Activated naive CD4-positive, alpha-beta T cell treated with Interleukin-2 at 50 U/mL for 16 hours (primary cell): ENCODE measurements at regions not wholly inside any gene's neighbourhood (a gene's known extent, or its start where the extent isn't known, plus 50 kb on each side); places are given as distances from the start of the nearest gene placed in this dataset.

Source experiments
- DNase-seq: peaks from one replicate; pipeline ENCODE4 v3.0.0-alpha.2; 2020

DNA sequence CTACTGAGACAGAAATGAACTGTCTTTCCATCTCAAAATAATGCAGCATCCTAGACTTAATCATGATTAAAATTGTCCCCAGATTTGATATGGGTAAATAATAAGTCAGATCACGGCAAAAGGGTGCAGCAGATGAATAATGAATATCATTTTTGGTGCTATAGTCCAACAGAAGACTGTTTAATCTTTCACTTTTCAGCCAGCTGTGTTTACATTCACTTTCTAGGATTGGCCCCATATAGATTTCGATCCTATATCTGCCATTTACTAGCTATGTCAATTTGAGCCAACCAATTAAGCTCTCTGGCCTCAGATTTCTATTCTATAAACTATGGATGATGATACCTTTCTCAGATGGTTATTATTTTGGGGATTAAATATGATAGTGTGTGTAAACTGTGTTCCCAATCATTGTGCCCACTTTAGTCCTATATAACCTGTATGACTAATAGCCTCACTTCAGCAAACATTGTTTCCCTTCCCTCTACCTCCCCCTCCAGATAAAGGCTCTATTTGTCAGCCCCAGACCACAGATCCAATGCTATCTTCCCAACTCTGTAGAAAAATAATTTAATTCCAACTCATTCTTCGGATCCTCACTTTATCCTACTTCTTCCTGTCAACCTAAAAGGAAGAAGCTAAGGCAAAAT, 53.6 kb upstream of the NT5E start:
- DNase-seq = no peak

GRCh38 chr6:85395746-85396145, 54.1 kb upstream of the NT5E start:
- DNase-seq = no peak

GRCh38 chr6:85394853-85395538, 54.9 kb upstream of the NT5E start:
- no peak for DNase-seq

- DNase-seq = no peak
Measured at GRCh38 chr6:85394199-85394598, 55.7 kb upstream of the NT5E start.

DNA sequence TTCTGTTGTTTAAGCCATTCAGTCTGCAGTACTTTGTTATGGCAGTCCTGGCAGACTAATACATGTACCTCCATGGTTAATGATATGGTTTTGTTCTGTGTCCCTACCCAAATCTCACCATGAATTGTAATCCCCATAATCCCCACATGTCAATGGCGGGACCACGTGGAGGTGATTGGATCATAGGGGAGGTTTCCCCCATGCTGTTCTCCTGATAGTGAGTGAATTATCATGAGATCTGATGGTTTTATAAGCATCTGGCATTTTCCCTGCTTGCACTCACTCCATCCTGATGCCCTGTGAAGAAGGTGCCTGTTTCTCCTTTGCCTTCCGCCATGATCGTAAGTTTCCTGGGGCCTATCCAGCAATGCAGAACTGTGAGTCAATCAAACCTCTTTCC, 57.5 kb upstream of the NT5E start:
- no peak for DNase-seq

- no peak for DNase-seq
Measured at GRCh38 chr6:85390775-85391174, 59.1 kb upstream of the NT5E start.

DNA sequence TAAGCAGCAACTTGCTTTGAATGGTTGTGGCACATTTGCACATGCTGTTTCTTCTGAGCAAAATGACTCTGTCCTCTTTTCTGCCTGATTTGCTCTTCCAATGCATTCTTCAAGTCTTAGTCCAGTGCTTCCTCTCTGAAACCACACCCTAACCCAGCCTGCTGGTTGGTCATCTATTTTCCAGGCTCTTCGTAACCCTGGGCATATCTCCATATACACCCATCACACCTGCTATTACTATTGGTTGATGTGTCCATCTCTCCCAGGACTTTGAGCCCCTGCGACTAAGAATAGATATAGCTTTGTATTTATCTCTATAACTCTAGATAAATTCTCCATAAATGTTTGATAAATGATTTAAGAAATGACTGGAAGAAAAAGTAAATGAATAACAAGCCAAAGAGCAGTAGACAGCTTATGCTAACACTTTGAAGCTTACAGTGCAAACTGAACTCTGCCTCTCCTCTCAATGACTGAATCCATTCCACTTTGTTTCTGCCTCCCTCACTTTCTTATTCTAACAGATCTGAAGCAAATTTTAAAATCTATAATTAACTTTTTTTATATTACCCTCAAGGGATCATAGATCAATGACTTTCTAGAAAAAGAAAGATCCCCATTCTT, 59.7 kb upstream of the NT5E start:
- no peak for DNase-seq

DNA sequence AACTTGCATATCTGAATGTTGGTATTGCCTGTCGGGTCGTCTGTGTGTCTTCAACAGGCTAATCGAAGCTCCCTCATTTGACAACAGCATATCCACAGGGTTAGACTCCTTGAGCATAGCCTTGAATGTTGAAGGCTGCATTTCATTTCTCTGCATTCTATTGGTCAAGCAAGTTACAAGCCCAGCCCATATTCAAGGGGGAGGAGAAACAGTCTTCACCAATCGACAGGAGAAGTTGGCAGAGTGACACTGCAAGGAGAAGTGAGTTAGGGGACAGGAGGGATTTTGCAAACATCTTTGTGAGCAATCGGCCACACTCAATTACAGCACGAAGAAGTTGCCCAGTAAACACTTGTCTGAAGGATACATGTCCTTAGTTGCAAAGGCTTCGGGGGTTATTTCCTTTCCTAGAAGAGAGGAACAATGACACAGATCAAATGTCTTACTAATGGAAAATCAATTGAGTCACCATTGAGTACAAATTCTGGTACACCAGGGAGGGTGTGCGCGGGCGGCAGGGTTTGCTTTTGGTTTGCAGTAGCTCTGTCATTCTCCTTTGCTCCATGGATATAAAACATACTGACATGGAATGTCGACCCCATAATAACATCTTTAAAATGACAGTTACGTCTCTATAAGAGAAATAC, 60.6 kb upstream of the NT5E start:
- DNase-seq = no peak

GRCh38 chr6:85388531-85388930, 61.4 kb upstream of the NT5E start:
- no peak for DNase-seq

GRCh38 chr6:85385636-85386315, 64.1 kb upstream of the NT5E start:
- DNase-seq = no peak

GRCh38 chr6:85383042-85383441, 66.8 kb upstream of the NT5E start:
- DNase-seq = no peak

- DNase-seq = no peak
Measured at GRCh38 chr6:85382541-85382940, 67.3 kb upstream of the NT5E start.

DNA sequence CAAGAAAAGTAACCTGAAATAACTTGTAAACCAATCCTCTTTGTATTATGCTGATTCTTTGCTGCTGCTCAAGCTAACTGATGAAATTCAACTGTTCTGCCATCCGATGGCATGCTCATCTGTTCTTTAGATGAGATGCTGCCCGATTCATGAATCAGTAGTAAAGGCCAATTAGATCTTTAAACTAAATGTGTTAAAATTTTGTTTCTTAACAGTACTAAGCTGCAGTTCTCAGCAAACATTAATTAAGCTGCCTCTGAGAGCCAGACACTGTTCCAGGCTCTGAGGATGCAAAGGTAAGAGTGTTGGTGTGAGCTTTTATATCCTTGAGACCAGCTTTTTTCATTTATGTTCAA, 77.0 kb upstream of the NT5E start:
- no peak for DNase-seq

GRCh38 chr6:85372188-85372914, 77.5 kb upstream of the NT5E start:
- no peak for DNase-seq

DNA sequence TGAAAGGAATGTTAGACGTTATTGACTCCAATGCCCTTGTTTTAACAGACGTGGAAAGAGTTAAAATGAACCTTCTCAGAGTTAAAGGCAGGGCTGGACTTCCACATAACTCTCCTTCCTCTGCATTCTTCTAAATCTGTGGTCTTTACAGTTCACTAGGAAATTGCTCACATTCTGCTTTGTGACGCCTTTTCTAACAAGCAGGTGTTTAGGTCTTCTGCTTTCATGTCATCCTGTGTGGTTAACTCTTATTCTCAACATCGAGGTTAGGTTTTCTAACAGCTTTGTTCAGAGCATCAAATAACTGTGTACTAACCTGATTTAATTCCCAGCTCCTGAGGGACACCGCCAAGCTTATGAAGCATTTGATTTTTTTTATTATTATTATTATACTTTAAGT, 81.3 kb upstream of the NT5E start:
- no peak for DNase-seq

DNA sequence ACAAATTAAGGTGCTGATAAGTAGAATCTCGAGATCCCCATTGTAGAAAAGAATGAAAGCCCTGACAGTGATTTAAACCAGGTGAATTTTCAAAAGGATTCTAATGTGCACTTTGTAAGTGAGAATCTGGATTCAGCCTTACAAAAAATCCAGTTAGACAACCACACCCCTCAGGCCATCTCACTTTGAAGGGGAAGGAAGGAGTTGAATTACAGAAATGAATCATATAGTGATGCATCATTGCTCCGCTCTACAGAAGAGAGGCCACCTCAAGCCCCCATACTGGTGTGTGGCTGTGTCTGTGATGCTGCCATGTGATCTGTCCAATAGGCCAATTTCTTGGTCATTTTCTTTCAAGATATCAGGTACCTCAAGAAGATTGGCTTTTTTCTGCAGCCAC, 85.5 kb upstream of the NT5E start:
- no peak for DNase-seq

DNA sequence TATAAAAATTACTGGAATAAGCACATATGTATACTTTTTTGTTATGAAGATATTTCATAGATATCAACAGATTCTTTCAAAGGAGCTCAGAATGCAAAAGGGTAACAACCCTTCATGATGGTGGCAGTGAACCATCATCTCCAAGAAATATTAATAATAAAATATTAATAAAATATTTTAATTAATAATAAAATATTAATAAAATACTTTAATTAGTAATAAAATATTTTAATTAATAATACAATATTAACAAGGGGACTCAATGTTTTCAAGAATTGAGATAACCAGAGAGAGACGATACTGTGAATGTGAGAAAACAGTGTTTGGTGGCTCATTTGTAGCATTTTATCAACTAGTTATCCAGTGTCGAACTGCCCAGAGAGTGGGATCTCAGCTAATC, 86.0 kb upstream of the NT5E start:
- DNase-seq = no peak

GRCh38 chr6:85362652-85363310, 87.1 kb upstream of the NT5E start:
- DNase-seq = no peak

DNA sequence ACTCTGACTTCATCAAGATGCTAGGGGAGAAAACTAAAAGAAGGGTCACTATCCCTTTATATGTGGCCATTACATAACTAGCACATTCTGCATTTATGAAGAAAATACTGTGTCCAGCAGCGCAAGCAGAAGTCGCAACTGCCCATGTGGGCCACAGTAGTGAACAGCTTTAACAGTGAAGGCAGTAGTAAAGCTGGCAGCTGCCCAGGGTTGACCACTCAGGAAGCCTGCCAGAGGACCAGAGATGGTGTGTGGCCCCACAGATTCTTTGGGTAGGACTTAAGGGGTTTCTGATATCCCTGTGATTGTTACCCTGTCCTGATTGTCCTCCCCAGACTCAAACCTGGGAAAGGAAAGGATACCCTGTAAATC, 88.3 kb upstream of the NT5E start:
- DNase-seq = no peak

GRCh38 chr6:85360794-85361642, 88.9 kb upstream of the NT5E start:
- DNase-seq = no peak

GRCh38 chr6:85357651-85358050, 92.2 kb upstream of the NT5E start:
- no peak for DNase-seq
